Panc1 (cell line): ENCODE measurements at regions not wholly inside any gene's neighbourhood (a gene's known extent, or its start where the extent isn't known, plus 50 kb on each side); places are given as distances from the start of the nearest gene placed in this dataset.

ENCODE experiments used
- ATAC-seq: fragments of 200-7000 bp; cut with Tn5 transposase; 2 replicates; pipeline ENCODE4 v1.9.1; 2020; ENCODE audit warnings: mild to moderate bottlenecking, moderate library complexity
- BruUV-seq: library from RNA; stranded (reverse); fragments of 400-500 nt; replicated peaks from 2 replicates; lab custom pipeline; 2021; lab: Mats Ljungman, UMichigan
- CTCF ChIA-PET: fragments of 300-600 bp; sonication (Branson Sonifier 250); formaldehyde crosslinking; loops from one replicate; lab custom pipeline; 2022; ENCODE audit warnings: antibody characterized with exemption; lab: Charles Lee
- POLR2A ChIA-PET: fragments of 300-600 bp; sonication (Branson Sonifier 250); formaldehyde crosslinking; loops from one replicate; lab custom pipeline; 2022; ENCODE audit warnings: antibody characterized with exemption; lab: Charles Lee
- DNase-seq: peaks from one replicate; pipeline ENCODE4 v3.0.0-alpha.2; 2010; ENCODE audit warnings: low read depth, low spot score
- H3K27ac ChIP-seq: 2 replicates; pipeline ENCODE4 v1.5.1; 2011; ENCODE audit warnings: mild to moderate bottlenecking, low read length, inconsistent platforms
- H3K27me3 ChIP-seq: fragments of 200-500 bp; sonication (Bioruptor generic); 2 replicates; pipeline ENCODE4 v1.6.0; 2014; ENCODE audit warnings: low read length, inconsistent platforms; ENCODE audit not compliant: control insufficient read depth, insufficient read depth
- H3K36me3 ChIP-seq: fragments of 200-500 bp; sonication (Bioruptor generic); 2 replicates; pipeline ENCODE4 v1.5.1; 2014; ENCODE audit warnings: inconsistent platforms, mild to moderate bottlenecking, low read length, moderate library complexity; ENCODE audit not compliant: control insufficient read depth, insufficient read depth
- H3K4me1 ChIP-seq: 2 replicates; pipeline ENCODE4 v1.5.1; 2011; ENCODE audit warnings: inconsistent platforms, mild to moderate bottlenecking, low read length, moderate library complexity; ENCODE audit not compliant: control insufficient read depth, insufficient read depth
- H3K4me3 ChIP-seq, 2 experiments: 2 replicates each; pipeline ENCODE4 v1.5.1; 2011 to 2012; ENCODE audit warnings: low read depth in 2 of 2, low read length in 2 of 2, mild to moderate bottlenecking in 2 of 2, inconsistent platforms in 1 of 2, moderate library complexity in 1 of 2
- H3K9me3 ChIP-seq: fragments of 200-500 bp; sonication (Bioruptor generic); 2 replicates; pipeline ENCODE4 v1.5.1; 2014; ENCODE audit warnings: low read depth, mild to moderate bottlenecking, inconsistent platforms, low read length, moderate library complexity; ENCODE audit not compliant: control insufficient read depth, insufficient read depth
- CTCF ChIP-seq: fragments of 450-650 bp; IDR thresholded peaks from 2 replicates; pipeline ENCODE4 v1.5.1; 2017; ENCODE audit warnings: mild to moderate bottlenecking
- POLR2AphosphoS5 ChIP-seq: IDR thresholded peaks from 2 replicates; pipeline ENCODE4 v1.6.1; 2012; ENCODE audit warnings: mild to moderate bottlenecking, low read depth, low read length, moderate library complexity
- REST ChIP-seq, 2 experiments: IDR thresholded peaks; 2 replicates each; pipeline ENCODE4 v1.6.1; 2011 to 2012; ENCODE audit warnings: low read depth in 2 of 2, control low read depth in 1 of 2, low read length in 1 of 2, mild to moderate bottlenecking in 1 of 2, moderate library complexity in 1 of 2; ENCODE audit not compliant: insufficient read depth in 1 of 2
- SIN3A ChIP-seq: IDR thresholded peaks from 2 replicates; pipeline ENCODE4 v1.6.1; 2012; ENCODE audit warnings: low read depth, mild to moderate bottlenecking, low read length, moderate library complexity, borderline replicate concordance; ENCODE audit not compliant: insufficient read depth
- TCF7L2 ChIP-seq: IDR thresholded peaks from 2 replicates; pipeline ENCODE4 v1.6.1; 2011; ENCODE audit warnings: mild to moderate bottlenecking, low read depth, low read length, inconsistent platforms
- in situ Hi-C: cut with HindIII; loops from 2 replicates; pipeline ENCODE4 v1.10.0; 2016; ENCODE audit warnings: low sequenced_read_pairs, low pct_unique_long_range_greater_than_20kb
- intact Hi-C: fragments of 100-400 bp; cut with micrococcal nuclease; formaldehyde crosslinking; loops from one replicate; pipeline ENCODE4 v1.10.0; 2022; ENCODE audit not compliant: unreplicated experiment

- CTCF ChIA-PET = no interaction called here
Observed at GRCh38 chr15:97598353-97598798, 362.1 kb upstream of the ARRDC4 start.

DNA sequence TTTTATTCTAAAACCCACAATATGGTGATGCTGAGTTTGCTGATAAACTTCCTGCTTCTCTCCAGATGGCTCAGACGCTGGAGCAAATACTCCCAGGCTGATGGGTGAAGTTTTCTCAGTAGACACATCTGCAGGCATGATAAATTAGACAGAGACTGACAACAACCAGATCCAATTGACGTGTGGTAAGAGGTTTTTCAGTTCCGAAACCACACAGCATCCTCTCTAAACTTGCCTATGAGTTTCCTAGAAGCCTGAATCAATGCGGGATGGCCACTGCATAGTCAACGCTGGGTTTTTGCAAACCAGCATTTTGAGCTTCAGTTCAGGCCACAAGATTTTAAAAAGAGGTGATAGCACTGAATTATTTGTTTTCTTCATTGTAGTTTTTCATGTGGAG lies 360.3 kb upstream of the ARRDC4 start:
- intact Hi-C loops = no loop called here
- ChIA-PET POLR2A (no interaction called here), CTCF (no interaction called here)
- in situ Hi-C loops = no loop called here
- no peak for ATAC-seq
- no TSS peak for BruUV-seq
- Histone ChIP-seq H3K27me3 (no peaks in the 10 kb centered on the region), H3K4me3 (no peak overlapping the region), H3K27ac (no peak overlapping the region), H3K4me1 (no peaks in the 10 kb centered on the region), H3K36me3 (no peaks in the 10 kb centered on the region), H3K9me3 (no peaks in the 10 kb centered on the region)
- TF ChIP-seq TCF7L2 = no peak
- no peak for TF ChIP-seq POLR2AphosphoS5
- no peak for TF ChIP-seq REST (IDR thresholded peaks at IDR 0.05; ENCODE audit: insufficient read depth in 1 of 2, low read depth in 2 of 2, low read length in 1 of 2)
- no peak for TF ChIP-seq CTCF
- no peak for TF ChIP-seq SIN3A
- no peak for DNase-seq

More at GRCh38 chr15:97598353-97598798, 362.1 kb upstream of the ARRDC4 start:
- no peaks in the 10 kb centered on the region for H3K4me1 ChIP-seq
- BruUV-seq = no TSS peak
- POLR2A ChIA-PET = no interaction called here
- TF ChIP-seq TCF7L2 = no peak
- no peak for TF ChIP-seq REST (IDR thresholded peaks at IDR 0.05; ENCODE audit: insufficient read depth in 1 of 2, low read depth in 2 of 2, low read length in 1 of 2)
- TF ChIP-seq SIN3A = no peak
- no peak for TF ChIP-seq POLR2AphosphoS5
- TF ChIP-seq CTCF = no peak
- DNase-seq = no peak
- intact Hi-C loops = no loop called here
- no peak for ATAC-seq
- H3K27me3 ChIP-seq = no peaks in the 10 kb centered on the region
- H3K36me3 ChIP-seq = no peaks in the 10 kb centered on the region
- in situ Hi-C loops = no loop called here
- H3K4me3 ChIP-seq = no peak overlapping the region
- H3K27ac ChIP-seq = no peak overlapping the region
- H3K9me3 ChIP-seq = no peaks in the 10 kb centered on the region
